ENCODE measurements at regions not wholly inside any gene's neighbourhood (a gene's known extent, or its start where the extent isn't known, plus 50 kb on each side); places are given as distances from the start of the nearest gene placed in this dataset.

DNA sequence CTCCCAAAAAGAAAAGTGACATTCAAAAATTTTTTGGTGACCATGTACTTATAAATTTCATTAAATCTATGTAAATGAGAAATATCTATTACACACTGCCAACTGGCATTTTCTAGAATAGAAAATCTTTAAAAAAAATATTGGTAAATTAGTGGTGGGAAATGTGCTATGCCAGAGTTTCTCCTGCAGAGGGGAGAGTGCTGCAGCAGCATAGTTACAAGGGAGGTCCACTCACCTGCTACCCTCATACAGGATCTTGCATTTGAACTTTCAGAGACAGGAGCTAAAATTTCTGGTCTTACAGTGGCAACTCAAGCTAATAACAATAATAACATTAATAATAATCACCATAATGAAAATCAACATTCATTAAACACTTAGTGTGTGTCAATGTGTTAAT, 459.6 kb downstream of the NSUN3 start:
- Mint-ChIP-seq H3K27me3 (ENCODE audit: low read depth in 2 of 2) (no peaks in the 10 kb centered on the region), H3K36me3 (no peaks in the 10 kb centered on the region), H3K4me3 (no peak overlapping the region), H3K4me1 (no peaks in the 10 kb centered on the region), H3K27ac (no peak overlapping the region), H3K9me3 (peaks cover 14 to 17% of the 10 kb centered on the region in 2 donors)
- Histone ChIP-seq H3K4me3 (ENCODE audit: low read length) (no peak overlapping the region), H3K4me1 (ENCODE audit: control insufficient read depth, insufficient read depth, low read length) (no peaks in the 10 kb centered on the region), H3K27me3 (ENCODE audit: control insufficient read depth, insufficient read depth, low read length) (no peaks in the 10 kb centered on the region), H3K9me3 (ENCODE audit: control insufficient read depth, insufficient read depth, low read length) (no peaks in the 10 kb centered on the region), H3K27ac (ENCODE audit: low read length) (no peak overlapping the region), H3K36me3 (ENCODE audit: control insufficient read depth, insufficient read depth, low read length) (no peaks in the 10 kb centered on the region)
- intact Hi-C loops (cut with micrococcal nuclease): no loop called here
- TF ChIP-seq, protein P1, sequence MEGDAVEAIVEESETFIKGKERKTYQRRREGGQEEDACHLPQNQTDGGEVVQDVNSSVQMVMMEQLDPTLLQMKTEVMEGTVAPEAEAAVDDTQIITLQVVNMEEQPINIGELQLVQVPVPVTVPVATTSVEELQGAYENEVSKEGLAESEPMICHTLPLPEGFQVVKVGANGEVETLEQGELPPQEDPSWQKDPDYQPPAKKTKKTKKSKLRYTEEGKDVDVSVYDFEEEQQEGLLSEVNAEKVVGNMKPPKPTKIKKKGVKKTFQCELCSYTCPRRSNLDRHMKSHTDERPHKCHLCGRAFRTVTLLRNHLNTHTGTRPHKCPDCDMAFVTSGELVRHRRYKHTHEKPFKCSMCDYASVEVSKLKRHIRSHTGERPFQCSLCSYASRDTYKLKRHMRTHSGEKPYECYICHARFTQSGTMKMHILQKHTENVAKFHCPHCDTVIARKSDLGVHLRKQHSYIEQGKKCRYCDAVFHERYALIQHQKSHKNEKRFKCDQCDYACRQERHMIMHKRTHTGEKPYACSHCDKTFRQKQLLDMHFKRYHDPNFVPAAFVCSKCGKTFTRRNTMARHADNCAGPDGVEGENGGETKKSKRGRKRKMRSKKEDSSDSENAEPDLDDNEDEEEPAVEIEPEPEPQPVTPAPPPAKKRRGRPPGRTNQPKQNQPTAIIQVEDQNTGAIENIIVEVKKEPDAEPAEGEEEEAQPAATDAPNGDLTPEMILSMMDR (IDR thresholded peaks at IDR 0.05): no peak
- ATAC-seq (no peak), DNase-seq (no peak)

DNA sequence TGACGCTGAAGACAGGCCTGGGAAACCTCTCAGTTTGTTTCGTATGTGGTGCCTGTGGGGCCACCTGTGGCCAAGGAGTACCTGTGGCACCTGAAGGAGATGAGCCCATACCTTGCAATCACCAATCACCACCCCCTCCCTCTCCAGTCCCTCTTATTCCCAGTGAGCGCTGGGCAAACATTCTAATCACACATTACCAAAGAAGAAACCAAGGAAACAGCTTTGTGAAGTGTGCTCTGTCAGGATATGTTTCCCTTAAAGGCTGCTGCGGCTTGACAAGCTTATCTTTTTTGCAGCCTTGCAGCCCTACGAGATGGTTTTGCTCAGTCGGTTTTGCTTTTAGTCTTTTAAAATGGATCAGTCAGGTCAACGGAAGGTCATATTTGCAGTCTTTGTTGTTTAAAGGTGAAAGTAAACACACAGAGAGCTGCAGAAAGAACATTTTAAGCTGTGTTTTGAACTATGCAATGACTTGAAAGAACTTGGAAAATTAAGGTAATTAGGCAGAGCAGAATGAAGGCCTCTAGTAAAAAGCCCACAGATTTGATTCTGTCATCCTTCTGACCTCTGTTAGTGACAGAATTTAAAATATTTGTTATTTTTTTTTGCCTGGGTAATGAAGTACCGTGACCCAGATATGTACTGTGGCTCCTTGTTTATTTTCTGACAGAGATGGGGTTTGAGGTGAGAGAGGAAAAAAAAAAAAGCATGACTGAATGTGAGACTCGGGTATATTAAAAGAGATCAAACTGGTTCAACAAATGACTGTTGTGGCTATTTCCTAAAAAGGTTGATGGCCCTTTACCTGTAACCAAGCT, 461.4 kb downstream of the NSUN3 start:
- Mint-ChIP-seq H3K27ac (no peak overlapping the region), H3K36me3 (no peaks in the 10 kb centered on the region), H3K9me3 (peaks cover 11 to 17% of the 10 kb centered on the region in 2 donors), H3K4me1 (no peaks in the 10 kb centered on the region), H3K27me3 (ENCODE audit: low read depth in 2 of 2) (no peaks in the 10 kb centered on the region), H3K4me3 (no peak overlapping the region)
- 39% methylated on average over 9 of the region's 9 CpGs for WGBS (ENCODE audit: insufficient coverage)
- H3K27me3 ChIP-seq (ENCODE audit: control insufficient read depth, insufficient read depth, low read length): no peaks in the 10 kb centered on the region
- DNase-seq (no peak), ATAC-seq (no peak)
- intact Hi-C loops (cut with micrococcal nuclease): no loop called here
- no peaks in the 10 kb centered on the region for H3K9me3 ChIP-seq (ENCODE audit: control insufficient read depth, insufficient read depth, low read length)
- H3K4me3 ChIP-seq (ENCODE audit: low read length): no peak overlapping the region
- TF ChIP-seq, protein P1 (IDR thresholded peaks at IDR 0.05): no peak
- no peak overlapping the region for H3K27ac ChIP-seq (ENCODE audit: low read length)
- no peaks in the 10 kb centered on the region for H3K4me1 ChIP-seq (ENCODE audit: control insufficient read depth, insufficient read depth, low read length)
- H3K36me3 ChIP-seq (ENCODE audit: control insufficient read depth, insufficient read depth, low read length): no peaks in the 10 kb centered on the region

DNA sequence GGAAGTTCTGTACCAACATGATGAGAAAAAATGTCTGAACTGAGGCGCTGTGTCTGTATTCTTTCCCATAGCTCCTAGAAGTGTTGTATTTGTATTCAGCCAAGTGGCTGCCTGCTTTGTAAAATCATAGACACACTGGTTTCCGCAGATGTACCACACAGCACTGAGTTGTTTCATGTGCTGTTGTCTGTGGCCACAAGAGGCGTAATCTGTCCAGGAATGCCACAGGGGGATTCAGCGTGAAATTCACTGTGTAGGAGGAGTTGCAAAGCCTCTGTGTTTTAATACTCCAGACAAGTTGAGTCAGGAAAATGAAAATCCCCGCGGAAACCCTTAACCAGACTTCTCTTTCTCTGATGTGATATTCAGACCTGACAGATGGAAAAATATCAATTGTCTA, 462.2 kb downstream of the NSUN3 start:
- Mint-ChIP-seq H3K27ac (no peak overlapping the region), H3K36me3 (no peaks in the 10 kb centered on the region), H3K4me3 (no peak overlapping the region), H3K4me1 (no peaks in the 10 kb centered on the region), H3K27me3 (ENCODE audit: low read depth in 2 of 2) (no peaks in the 10 kb centered on the region), H3K9me3 (peaks cover 7 to 15% of the 10 kb centered on the region in 2 donors)
- WGBS (ENCODE audit: insufficient coverage): 89% methylated on average over 4 of the region's 6 CpGs
- TF ChIP-seq, protein P1 (IDR thresholded peaks at IDR 0.05): no peak
- intact Hi-C loops (cut with micrococcal nuclease): no loop called here
- H3K27me3 ChIP-seq (ENCODE audit: control insufficient read depth, insufficient read depth, low read length): no peaks in the 10 kb centered on the region
- H3K36me3 ChIP-seq (ENCODE audit: control insufficient read depth, insufficient read depth, low read length): no peaks in the 10 kb centered on the region
- DNase-seq: no peak
- H3K4me3 ChIP-seq (ENCODE audit: low read length): no peak overlapping the region
- ATAC-seq: no peak
- H3K9me3 ChIP-seq (ENCODE audit: control insufficient read depth, insufficient read depth, low read length): no peaks in the 10 kb centered on the region
- H3K27ac ChIP-seq (ENCODE audit: low read length): no peak overlapping the region
- no peaks in the 10 kb centered on the region for H3K4me1 ChIP-seq (ENCODE audit: control insufficient read depth, insufficient read depth, low read length)

DNA sequence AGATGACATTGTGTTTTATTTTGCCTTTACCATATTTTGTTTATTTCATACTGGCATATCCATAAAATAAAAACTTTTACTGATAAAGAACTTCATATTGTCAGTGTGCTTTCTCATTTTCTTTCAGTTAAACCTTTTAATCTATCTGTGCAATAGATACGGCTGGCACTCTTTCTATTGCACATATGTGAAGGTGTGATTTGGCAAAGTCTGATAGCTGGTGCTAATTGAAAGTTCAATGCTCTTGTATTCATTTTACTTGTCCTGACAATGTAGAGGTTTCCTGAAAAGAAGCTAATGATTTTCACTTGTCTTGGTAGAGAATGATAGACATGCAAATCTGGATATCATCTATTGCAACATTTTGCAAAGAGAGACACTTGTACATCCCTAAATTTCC, 467.0 kb downstream of the NSUN3 start:
- Histone ChIP-seq H3K27me3 (ENCODE audit: control insufficient read depth, insufficient read depth, low read length) (no peaks in the 10 kb centered on the region), H3K4me1 (ENCODE audit: control insufficient read depth, insufficient read depth, low read length) (no peaks in the 10 kb centered on the region), H3K4me3 (ENCODE audit: low read length) (no peak overlapping the region), H3K9me3 (ENCODE audit: control insufficient read depth, insufficient read depth, low read length) (no peaks in the 10 kb centered on the region), H3K36me3 (ENCODE audit: control insufficient read depth, insufficient read depth, low read length) (no peaks in the 10 kb centered on the region), H3K27ac (ENCODE audit: low read length) (no peak overlapping the region)
- TF ChIP-seq, protein P1 (IDR thresholded peaks at IDR 0.05): no peak
- intact Hi-C loops (cut with micrococcal nuclease): no loop called here
- H3K36me3 Mint-ChIP-seq: no peaks in the 10 kb centered on the region
- H3K27me3 Mint-ChIP-seq (ENCODE audit: low read depth in 2 of 2): no peaks in the 10 kb centered on the region
- 100% methylated on average over 1 of the region's 1 CpG for WGBS (ENCODE audit: insufficient coverage)
- no peak overlapping the region for H3K4me3 Mint-ChIP-seq
- no peak overlapping the region for H3K27ac Mint-ChIP-seq
- no peaks in the 10 kb centered on the region for H3K4me1 Mint-ChIP-seq
- H3K9me3 Mint-ChIP-seq: peaks cover 0 to 13% of the 10 kb centered on the region in 2 donors
- DNase-seq (no peak), ATAC-seq (no peak)

Data from natural killer cell (primary cell).